CD4-positive, alpha-beta T cell treated with Interleukin-17A for 4 hours (primary cell): ENCODE measurements at regions not wholly inside any gene's neighbourhood (a gene's known extent, or its start where the extent isn't known, plus 50 kb on each side); places are given as distances from the start of the nearest gene placed in this dataset.

Source experiments
- DNase-seq: peaks from one replicate; pipeline ENCODE4 v3.0.0-alpha.2; 2020; ENCODE audit warnings: mixed read lengths

GRCh38 chr1:5402618-5403017 lies 589.6 kb downstream of the NPHP4 start:
- DNase-seq = no peak

- DNase-seq = no peak
Measured at GRCh38 chr1:5399771-5400170, 592.5 kb downstream of the NPHP4 start.

DNA sequence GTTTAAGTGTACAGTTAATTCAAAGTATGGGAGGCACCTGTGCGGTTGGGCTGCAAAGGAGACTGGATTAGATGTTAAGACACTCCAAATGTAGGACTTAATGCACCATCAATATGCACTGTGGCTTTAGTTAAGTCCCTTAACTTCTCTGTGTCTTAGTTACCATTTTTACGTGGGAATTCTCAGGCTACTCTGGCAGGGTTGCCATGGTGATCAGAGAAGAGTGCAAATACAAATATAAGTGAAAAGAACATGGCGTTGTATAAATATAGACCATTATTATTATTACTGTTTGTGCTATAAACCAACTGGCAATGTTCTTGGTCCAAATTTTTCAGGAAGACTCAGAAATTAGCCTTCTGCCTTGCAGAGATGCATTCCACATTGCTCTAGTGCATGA lies 595.6 kb downstream of the NPHP4 start:
- no peak for DNase-seq

GRCh38 chr1:5394111-5394510 lies 598.1 kb downstream of the NPHP4 start:
- no peak for DNase-seq

- DNase-seq = no peak
Measured at GRCh38 chr1:5393603-5394002, 598.6 kb downstream of the NPHP4 start.

GRCh38 chr1:5393146-5393545 lies 599.1 kb downstream of the NPHP4 start:
- DNase-seq = no peak

DNA sequence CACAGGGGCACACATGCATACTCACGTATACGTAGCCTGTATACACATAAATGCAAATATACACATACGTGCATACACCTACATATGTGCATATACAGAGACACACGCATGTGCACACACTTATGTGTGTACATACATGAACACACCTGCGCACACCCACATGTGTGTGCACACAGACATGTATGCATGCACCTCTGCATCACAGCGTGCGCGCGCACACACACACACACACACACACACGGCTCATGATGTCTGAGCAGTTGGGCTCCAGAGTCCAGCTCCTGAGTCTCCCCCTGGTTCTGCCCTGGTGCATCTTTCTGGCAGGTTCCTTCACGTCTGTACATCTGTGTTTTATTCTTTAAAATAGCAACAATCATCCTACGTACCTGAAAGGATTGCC lies 600.5 kb downstream of the NPHP4 start:
- no peak for DNase-seq

DNA sequence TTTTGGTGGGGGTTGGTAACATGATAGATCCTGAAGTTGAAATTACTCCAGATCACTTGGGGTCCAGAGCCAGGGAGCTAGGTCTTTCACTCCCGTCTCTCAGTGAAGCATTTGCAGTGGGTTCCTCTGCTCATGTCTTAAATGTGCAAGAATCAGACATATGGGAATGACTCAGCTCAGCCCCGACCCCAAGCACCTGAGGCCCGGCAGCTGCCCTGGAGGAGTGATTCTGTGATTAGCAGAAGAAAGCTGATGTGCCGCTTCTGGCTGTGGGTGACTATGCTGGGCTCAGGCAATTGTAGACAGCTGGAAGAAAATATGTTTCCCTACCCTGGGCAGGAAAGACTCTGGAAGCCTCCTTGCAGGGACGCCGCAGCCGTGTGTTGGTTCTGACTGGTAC lies 601.7 kb downstream of the NPHP4 start:
- peak; percentile 35 for DNase-seq

DNA sequence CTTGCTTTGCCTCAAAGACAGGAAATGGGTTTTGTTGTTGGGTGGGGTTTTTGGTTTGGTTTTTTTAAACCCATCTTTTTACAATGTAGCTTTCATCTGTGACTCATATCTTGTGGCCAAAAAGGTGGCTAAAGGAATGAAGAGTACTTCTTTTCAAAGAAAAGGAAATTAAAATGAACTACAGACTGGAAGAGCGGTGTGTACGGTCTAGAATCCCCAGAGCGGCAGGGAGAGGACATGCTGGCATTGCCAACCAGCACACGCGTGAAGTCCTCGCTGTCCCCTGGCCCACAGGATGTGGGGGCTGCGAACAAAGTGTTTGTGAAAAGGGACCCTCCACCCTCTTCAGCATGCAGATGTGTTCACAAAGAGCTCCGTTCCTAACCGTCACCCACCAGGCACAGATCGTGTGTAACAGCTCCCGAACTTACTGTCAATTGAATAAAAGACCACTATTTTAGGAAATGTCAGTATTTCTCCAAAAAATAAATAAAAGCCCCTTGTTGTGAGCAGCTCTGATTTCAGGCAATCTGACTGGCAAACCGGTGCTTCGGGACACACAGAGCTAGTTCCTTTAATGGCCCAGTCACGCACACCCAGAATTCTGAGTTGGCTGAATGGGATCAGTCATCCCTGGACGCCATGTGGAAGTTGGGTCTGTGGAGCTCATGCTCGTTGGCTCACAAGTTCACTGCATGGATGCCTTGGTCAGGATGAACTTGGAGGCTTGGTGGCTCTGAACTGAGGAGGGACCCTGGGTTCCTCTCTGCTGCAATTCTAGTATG lies 602.9 kb downstream of the NPHP4 start:
- DNase-seq = peak; percentile 44

DNA sequence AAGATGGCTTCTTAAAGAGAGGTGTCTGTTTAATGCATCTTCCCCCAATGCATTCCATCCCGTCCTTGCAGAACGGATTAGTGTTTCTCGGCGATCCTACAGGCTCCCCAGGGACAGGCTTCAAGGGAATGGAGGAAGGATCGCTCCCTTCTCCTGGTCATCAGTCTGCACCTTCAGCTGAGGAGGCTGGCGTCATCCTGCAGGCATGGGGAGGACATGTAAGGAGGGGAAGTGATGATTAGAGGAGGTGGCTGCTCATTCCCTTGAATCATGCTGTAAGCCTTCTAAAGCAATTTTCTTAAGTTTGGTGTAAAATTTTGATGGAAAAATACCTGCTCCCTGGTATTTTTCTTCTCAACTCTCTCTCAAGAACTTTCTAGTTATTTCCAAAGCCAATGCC lies 603.6 kb downstream of the NPHP4 start:
- DNase-seq = peak; percentile 30

GRCh38 chr1:5386371-5386770 lies 605.9 kb downstream of the NPHP4 start:
- DNase-seq = no peak

GRCh38 chr1:5385956-5386355 lies 606.3 kb downstream of the NPHP4 start:
- DNase-seq = no peak

- no peak for DNase-seq
Measured at GRCh38 chr1:5385096-5385799, 607.0 kb downstream of the NPHP4 start.

DNA sequence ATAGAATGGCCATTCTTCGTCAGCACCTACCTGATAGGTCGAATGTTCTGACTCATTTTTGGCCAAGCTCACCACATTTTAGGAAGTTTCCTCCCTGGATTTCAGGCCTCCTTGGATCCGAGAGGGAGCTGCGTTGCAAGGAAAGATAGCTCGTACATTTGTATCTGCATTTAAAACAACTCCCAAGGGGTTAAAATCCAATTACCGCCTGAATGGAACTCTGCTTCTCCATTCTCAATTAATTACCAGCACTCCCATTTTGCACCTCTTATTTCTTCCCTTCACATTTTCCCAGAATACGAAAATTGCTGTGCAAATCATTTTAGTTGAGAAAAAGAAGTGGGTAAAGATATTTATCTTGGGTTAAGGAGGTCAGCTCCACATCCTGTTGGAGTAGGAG lies 610.7 kb downstream of the NPHP4 start:
- DNase-seq = no peak

GRCh38 chr1:5379176-5379759 lies 613.0 kb downstream of the NPHP4 start:
- no peak for DNase-seq

- DNase-seq = no peak
Measured at GRCh38 chr1:5376538-5377247, 615.5 kb downstream of the NPHP4 start.

DNA sequence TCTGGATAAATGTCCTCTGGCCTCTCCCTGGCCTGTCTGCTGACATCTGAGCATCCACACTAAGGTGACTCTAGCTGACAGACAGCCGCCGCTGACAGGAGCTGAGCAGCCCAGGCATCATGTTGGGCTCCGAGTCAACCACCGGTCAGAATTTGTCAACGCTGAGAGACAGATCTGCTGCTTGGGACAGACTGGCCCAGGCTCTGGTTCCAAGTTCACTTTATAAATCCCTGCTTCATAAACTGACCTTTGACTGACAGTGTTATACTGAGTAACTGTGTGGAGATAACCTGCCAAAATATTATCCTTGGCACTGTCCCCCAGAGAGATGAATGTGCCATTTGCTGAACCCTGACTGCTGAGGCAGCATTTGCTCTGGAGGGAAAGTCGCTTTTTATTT lies 616.7 kb downstream of the NPHP4 start:
- DNase-seq = no peak

DNA sequence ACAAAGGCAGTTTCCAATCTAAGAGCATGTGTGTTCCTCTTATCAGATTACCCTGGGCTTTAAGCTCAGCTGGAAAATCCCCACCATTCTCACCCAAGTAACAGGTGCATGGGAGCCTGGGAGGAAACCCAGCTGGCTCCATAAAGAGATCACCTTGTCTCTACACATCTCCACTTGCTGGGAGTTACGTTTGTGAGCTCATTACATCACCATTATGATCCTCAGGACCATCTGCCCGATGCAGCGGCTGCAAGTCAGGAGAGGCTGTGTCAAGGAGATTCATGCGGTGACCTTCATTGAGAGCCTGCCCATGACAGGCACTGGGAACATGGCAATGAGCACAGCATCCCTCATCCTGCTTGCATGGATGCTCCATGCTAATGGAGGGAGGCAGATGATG lies 618.0 kb downstream of the NPHP4 start:
- DNase-seq = no peak

DNA sequence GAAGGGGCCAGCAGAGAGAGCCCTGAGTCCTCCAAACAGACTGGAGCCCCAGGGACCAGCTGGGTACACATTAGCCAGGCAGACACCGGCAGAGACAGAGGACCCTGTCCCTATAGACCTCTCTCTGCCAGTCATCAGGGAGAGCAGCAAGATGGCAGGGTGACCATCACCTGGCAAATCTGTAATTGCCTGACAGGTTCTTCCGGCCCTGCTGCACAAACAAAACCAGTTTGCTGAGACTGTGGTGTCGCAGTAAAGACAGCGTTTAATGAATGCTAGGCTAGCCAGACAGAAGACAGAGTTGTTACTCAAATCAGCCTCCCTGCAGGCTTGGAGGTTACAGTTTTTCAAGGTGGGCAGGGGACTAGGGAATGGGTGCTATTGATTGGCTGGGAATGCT lies 618.9 kb downstream of the NPHP4 start:
- no peak for DNase-seq

DNA sequence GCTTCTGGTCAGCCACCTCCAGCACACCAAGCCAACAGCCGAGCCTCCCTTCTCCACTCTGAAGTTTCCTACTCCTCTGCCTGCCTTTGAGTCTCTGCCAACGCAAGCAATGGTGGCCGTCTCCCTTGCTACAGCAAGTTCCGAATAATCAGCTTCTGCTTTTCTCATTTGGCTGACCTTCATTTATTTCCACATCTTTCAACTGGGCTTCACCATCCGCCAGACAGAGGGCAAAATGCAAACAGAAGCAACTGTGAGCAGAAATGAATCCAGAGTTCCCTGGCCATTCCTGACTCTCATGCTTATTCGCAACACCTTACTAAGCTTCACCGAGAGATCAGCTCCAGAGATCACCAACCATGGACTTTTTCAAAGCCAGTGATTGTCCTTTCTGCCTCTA lies 621.0 kb downstream of the NPHP4 start:
- DNase-seq = no peak

DNA sequence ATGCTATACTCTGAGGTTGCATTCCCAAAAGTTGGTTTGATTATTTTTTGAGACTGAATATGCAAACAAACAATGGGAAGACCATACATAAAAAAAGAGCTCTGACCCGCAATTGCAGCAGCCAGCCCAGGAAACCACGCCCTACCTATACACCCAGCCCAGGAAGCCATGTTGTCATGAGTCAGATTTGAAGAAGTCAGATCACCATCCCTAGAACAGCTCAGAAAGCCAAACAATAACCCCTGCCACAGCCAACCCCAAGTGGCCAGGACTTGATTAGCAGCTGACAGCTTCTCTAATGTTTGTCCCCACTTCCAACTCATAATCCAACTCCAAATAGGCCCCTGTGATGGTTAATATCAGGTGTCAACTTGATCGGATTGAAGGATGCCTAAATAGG lies 621.9 kb downstream of the NPHP4 start:
- peak; percentile 45 for DNase-seq

DNA sequence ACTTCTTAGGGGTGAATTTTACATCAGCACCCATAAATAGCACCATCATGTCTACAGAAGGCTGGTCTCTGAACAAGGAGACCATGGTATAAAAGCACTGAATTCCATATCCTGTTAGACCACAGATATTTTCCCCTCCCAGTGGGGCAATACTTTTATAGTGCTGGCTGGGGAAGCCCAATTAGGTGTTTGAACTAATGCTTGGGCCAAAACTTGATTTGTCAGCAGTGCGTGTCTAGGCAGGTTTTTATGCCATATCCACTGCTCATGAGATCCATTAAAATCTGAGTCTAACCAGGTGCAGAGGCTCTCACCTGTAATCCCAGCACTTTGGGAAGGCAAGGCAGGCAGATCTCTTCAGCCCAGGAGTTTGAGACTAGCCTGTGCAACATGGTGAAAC lies 623.0 kb downstream of the NPHP4 start:
- DNase-seq = no peak

DNA sequence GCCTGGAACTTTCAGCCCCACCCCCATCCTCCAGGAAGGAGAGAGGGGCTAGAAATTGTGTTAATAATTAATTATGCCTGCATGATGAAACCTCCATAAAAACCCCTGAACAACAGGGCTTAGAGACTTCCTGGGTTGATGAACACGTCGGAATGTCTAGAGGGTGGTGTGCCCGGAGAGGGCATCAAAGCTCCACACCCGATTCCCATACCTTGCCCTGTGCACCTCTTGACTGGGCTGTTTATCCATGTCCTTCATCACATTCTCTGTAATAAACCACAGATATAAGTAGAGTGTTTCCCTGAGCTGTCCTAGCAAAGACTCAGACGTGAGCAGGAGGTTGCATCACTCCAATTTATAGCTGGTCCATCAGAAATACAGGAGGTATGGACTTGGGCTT lies 624.0 kb downstream of the NPHP4 start:
- DNase-seq = no peak

GRCh38 chr1:5367306-5367705 lies 624.9 kb downstream of the NPHP4 start:
- no peak for DNase-seq
